Breast epithelium (tissue), 3 donors: ENCODE measurements at regions not wholly inside any gene's neighbourhood (a gene's known extent, or its start where the extent isn't known, plus 50 kb on each side); places are given as distances from the start of the nearest gene placed in this dataset.

Experiments used
- CTCF ChIP-seq, 3 donors: fragments of 450-650 bp; IDR thresholded peaks; one replicate each; pipeline ENCODE4 v1.5.1; 2016 to 2017; ENCODE audit warnings: antibody characterized with exemption in 3 of 3, mild to moderate bottlenecking in 3 of 3, moderate library complexity in 3 of 3
- POLR2A ChIP-seq: fragments of 450-650 bp; IDR thresholded peaks from one replicate; pipeline ENCODE4 v1.6.1; 2016; ENCODE audit warnings: antibody characterized with exemption, mild to moderate bottlenecking, moderate library complexity

GRCh38 chr1:8189931-8190483 lies 127.9 kb upstream of the SLC45A1 start:
- no peak for TF ChIP-seq CTCF (IDR thresholded peaks at IDR 0.05)
- TF ChIP-seq POLR2A = no peak
